A673 (cell line): ENCODE measurements at regions not wholly inside any gene's neighbourhood (a gene's known extent, or its start where the extent isn't known, plus 50 kb on each side); places are given as distances from the start of the nearest gene placed in this dataset.

Experiments used
- CTCF ChIP-seq: fragments of 300-800, 200-600 bp; sonication (generic); conservative IDR thresholded peaks from 2 replicates; pipeline ENCODE4 v1.5.1; 2017; ENCODE audit warnings: low read depth, mild to moderate bottlenecking, antibody characterized with exemption, low read length, moderate library complexity, mixed read lengths
- EZH2 ChIP-seq: fragments of 200-600 bp; sonication (generic); IDR thresholded peaks from 2 replicates; pipeline ENCODE4 v1.6.1; 2017; ENCODE audit warnings: borderline replicate concordance, low read depth, mild to moderate bottlenecking, mixed read lengths, antibody characterized with exemption, low read length; ENCODE audit not compliant: poor library complexity, severe bottlenecking

GRCh38 chr18:10315522-10315921, 138.9 kb upstream of the APCDD1 start:
- TF ChIP-seq CTCF, result no peak
- no peak for TF ChIP-seq EZH2
